ENCODE measurements at regions not wholly inside any gene's neighbourhood (a gene's known extent, or its start where the extent isn't known, plus 50 kb on each side); places are given as distances from the start of the nearest gene placed in this dataset.

DNA sequence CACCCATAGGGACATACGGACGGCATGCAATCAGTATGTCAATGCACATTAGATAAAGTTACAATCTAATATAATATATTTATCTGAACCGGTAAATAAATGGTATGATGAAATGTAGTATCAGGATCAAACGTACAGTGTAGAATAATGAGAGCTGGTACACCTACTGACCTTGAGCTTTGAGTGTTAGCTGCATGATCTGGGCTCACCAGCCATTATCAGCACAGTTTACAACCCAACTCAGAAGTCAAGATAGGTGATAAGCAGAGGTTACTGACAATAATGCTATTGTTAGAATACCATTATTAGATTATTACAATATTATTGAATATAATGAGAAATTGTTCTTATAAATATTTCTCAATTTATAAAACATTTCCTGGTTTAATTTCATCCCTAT is 103.0 kb upstream of the ESRRG start:
- POLR2A ChIA-PET, result no interaction called here
- Mint-ChIP-seq H3K36me3 (no peaks in the 10 kb centered on the region), H3K9me3 (peaks cover 0 to 12% (median 0%) of the 10 kb centered on the region in 9 donors)

DNA sequence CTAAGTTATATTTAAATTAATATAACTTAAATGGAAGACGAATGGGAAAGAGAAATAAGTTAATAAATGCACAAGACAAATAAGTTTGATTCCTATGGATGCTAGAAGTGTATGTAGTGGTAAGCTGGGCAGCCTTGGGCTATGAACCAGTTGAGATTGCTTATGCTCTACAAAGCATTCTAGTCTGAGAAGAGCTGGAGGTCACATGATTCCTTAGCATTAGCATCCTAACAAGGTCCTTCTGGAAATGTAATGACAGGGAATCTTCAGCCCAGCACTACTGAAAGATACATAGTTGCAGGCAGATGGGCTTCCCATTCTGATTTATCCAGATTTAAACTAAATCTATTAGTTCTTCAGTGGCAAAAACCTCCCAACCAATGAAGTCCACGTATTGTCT is 102.3 kb upstream of the ESRRG start:
- H3K27me3 Mint-ChIP-seq, result no peaks in the 10 kb centered on the region
- H3K4me3 Mint-ChIP-seq, result no peak overlapping the region
- no peaks in the 10 kb centered on the region for H3K4me1 Mint-ChIP-seq
- no peak overlapping the region for H3K27ac Mint-ChIP-seq
- H3K36me3 Mint-ChIP-seq, result no peaks in the 10 kb centered on the region
- peaks cover 0 to 12% (median 0%) of the 10 kb centered on the region in 9 donors for H3K9me3 Mint-ChIP-seq
- POLR2A ChIA-PET, result no interaction called here
- DNase-seq, result no peak
- no peak for ATAC-seq

More for the DNA sequence above, 103.0 kb upstream of the ESRRG start:
- DNase-seq (no peak), ATAC-seq (no peak)
- Mint-ChIP-seq H3K4me1 (no peaks in the 10 kb centered on the region), H3K27ac (no peak overlapping the region), H3K4me3 (no peak overlapping the region), H3K27me3 (no peaks in the 10 kb centered on the region)

DNA sequence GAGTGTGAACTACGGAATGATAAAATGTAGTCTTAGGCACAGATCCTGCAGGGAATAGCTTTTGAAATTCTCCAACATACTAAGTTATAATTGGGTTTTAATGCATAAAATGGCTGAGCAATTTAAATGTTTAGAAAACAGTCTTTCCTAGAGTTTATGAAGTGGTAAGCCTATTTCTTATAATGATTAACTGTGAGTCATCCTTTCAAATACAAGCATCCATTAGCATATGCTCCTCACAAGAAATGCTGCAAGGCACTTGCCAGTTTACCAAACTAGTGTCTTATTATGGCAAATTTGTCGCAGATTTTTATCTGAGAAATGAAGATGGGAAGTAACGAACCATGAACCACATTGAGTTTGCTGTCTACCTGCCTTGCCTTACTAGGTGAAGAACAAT is 101.3 kb upstream of the ESRRG start:
- Mint-ChIP-seq H3K36me3 (no peaks in the 10 kb centered on the region), H3K9me3 (peaks cover 0 to 12% (median 0%) of the 10 kb centered on the region in 9 donors), H3K27me3 (no peaks in the 10 kb centered on the region), H3K27ac (no peak overlapping the region), H3K4me1 (no peaks in the 10 kb centered on the region), H3K4me3 (no peak overlapping the region)
- DNase-seq, result no peak
- no peak for ATAC-seq
- POLR2A ChIA-PET, result no interaction called here

GRCh38 chr1:216823731-216824130 is 100.5 kb upstream of the ESRRG start:
- no peak for ATAC-seq
- Mint-ChIP-seq H3K27me3 (no peaks in the 10 kb centered on the region), H3K4me1 (no peaks in the 10 kb centered on the region), H3K4me3 (no peak overlapping the region), H3K27ac (no peak overlapping the region), H3K9me3 (peaks cover 0 to 13% (median 0%) of the 10 kb centered on the region in 9 donors), H3K36me3 (no peaks in the 10 kb centered on the region)
- POLR2A ChIA-PET, result no interaction called here
- DNase-seq, result no peak

- Mint-ChIP-seq H3K27me3 (no peaks in the 10 kb centered on the region), H3K36me3 (no peaks in the 10 kb centered on the region), H3K27ac (no peak overlapping the region), H3K9me3 (peaks cover 0 to 14% (median 0%) of the 10 kb centered on the region in 9 donors), H3K4me1 (no peaks in the 10 kb centered on the region), H3K4me3 (no peak overlapping the region)
- POLR2A ChIA-PET, result no interaction called here
- ATAC-seq (no peak), DNase-seq (no peak)
Observed at GRCh38 chr1:216822480-216822879, 99.3 kb upstream of the ESRRG start.

DNA sequence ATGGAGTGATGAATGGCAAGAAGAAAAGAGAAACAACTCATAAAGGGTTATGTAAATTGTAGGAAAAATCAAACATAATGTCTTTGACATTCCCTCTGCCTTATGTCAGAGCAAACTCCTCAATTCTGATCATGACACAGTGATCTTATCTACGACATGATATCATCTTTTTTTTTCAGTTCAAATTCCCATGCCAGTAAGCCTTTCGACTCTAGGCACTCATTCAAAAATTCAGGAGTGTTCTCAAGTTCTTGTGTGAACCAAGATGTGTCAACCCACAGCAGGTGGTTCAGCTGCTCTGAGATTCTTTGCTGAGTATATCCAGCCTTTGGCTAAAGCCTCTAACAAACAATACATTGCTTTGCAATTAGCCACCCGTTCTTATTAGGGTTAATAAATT is 97.1 kb upstream of the ESRRG start:
- Mint-ChIP-seq H3K36me3 (no peaks in the 10 kb centered on the region), H3K4me1 (no peaks in the 10 kb centered on the region), H3K9me3 (peaks cover 0 to 7% (median 0%) of the 10 kb centered on the region in 9 donors), H3K27me3 (no peaks in the 10 kb centered on the region), H3K4me3 (no peak overlapping the region), H3K27ac (no peak overlapping the region)
- POLR2A ChIA-PET, result no interaction called here
- ATAC-seq (no peak), DNase-seq (no peak)

GRCh38 chr1:216818284-216818683 is 95.1 kb upstream of the ESRRG start:
- Mint-ChIP-seq H3K27me3 (no peaks in the 10 kb centered on the region), H3K4me1 (no peaks in the 10 kb centered on the region), H3K9me3 (peaks cover 0 to 4% (median 0%) of the 10 kb centered on the region in 9 donors), H3K27ac (no peak overlapping the region), H3K4me3 (no peak overlapping the region), H3K36me3 (no peaks in the 10 kb centered on the region)
- DNase-seq (no peak), ATAC-seq (no peak)
- POLR2A ChIA-PET, result no interaction called here

GRCh38 chr1:216815260-216816131 is 92.3 kb upstream of the ESRRG start:
- peaks cover 0 to 4% (median 0%) of the 10 kb centered on the region in 9 donors for H3K9me3 Mint-ChIP-seq
- no peaks in the 10 kb centered on the region for H3K27me3 Mint-ChIP-seq
- DNase-seq (no peak), ATAC-seq (no peak)
- H3K27ac Mint-ChIP-seq, result no peak overlapping the region
- H3K36me3 Mint-ChIP-seq, result no peaks in the 10 kb centered on the region
- no peak overlapping the region for H3K4me3 Mint-ChIP-seq
- POLR2A ChIA-PET, result no interaction called here
- no peaks in the 10 kb centered on the region for H3K4me1 Mint-ChIP-seq

GRCh38 chr1:216814576-216815259 is 91.5 kb upstream of the ESRRG start:
- Mint-ChIP-seq H3K4me3 (no peak overlapping the region), H3K36me3 (no peaks in the 10 kb centered on the region), H3K4me1 (no peaks in the 10 kb centered on the region), H3K27ac (no peak overlapping the region), H3K9me3 (peaks cover 0 to 4% (median 0%) of the 10 kb centered on the region in 9 donors), H3K27me3 (no peaks in the 10 kb centered on the region)
- DNase-seq, result no peak
- no peak for ATAC-seq
- POLR2A ChIA-PET, result no interaction called here

DNA sequence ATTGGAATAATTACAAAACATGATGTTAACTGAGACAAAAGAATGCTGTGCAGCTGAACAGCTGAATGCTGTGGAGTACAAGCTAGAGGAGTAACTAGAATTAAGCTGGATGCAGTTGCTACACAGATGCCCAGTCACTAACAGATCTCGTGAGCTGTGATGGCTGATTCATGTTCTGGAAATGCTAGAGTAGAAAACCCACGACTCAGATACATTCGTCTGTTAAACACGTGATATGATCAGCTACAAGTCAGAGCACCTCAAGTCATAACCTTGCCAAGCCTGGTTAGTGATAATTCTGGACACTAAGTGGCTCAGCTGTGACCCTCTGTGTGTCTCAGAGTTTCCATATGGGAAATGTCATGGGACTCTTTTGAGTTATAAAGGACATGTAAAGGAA is 89.7 kb upstream of the ESRRG start:
- POLR2A ChIA-PET, result no interaction called here
- peaks cover 0 to 4% (median 0%) of the 10 kb centered on the region in 9 donors for H3K9me3 Mint-ChIP-seq
- H3K4me1 Mint-ChIP-seq, result no peaks in the 10 kb centered on the region
- H3K4me3 Mint-ChIP-seq, result no peak overlapping the region
- H3K27ac Mint-ChIP-seq, result no peak overlapping the region
- no peaks in the 10 kb centered on the region for H3K36me3 Mint-ChIP-seq
- DNase-seq (no peak), ATAC-seq (no peak)
- no peaks in the 10 kb centered on the region for H3K27me3 Mint-ChIP-seq

- DNase-seq (no peak), ATAC-seq (no peak)
- no peaks in the 10 kb centered on the region for H3K4me1 Mint-ChIP-seq
- no peaks in the 10 kb centered on the region for H3K36me3 Mint-ChIP-seq
- H3K9me3 Mint-ChIP-seq, result peaks cover 0 to 4% (median 0%) of the 10 kb centered on the region in 9 donors
- no peak overlapping the region for H3K4me3 Mint-ChIP-seq
- POLR2A ChIA-PET, result no interaction called here
- no peak overlapping the region for H3K27ac Mint-ChIP-seq
- H3K27me3 Mint-ChIP-seq, result no peaks in the 10 kb centered on the region
Observed at GRCh38 chr1:216809649-216810048, 86.4 kb upstream of the ESRRG start.

DNA sequence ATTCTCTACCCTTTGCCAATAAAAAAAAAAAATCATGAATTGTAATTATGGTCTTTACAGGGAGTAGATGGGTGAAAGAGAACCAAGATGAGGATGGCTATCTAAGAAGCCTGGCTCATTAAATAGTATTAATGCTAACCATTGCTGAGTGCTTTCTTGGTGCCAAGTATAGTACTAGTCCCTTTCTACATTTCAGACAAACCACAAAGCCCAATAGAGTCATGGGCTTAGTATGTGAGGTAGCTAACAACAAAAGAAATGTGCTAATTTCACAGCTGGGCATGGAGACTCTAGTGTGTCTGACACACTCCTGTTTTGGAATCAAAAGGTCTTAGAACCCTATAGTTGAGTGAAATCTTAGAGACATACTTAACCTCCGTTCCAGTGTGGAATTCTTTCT is 84.5 kb upstream of the ESRRG start:
- POLR2A ChIA-PET, result no interaction called here
- DNase-seq, result no peak

DNA sequence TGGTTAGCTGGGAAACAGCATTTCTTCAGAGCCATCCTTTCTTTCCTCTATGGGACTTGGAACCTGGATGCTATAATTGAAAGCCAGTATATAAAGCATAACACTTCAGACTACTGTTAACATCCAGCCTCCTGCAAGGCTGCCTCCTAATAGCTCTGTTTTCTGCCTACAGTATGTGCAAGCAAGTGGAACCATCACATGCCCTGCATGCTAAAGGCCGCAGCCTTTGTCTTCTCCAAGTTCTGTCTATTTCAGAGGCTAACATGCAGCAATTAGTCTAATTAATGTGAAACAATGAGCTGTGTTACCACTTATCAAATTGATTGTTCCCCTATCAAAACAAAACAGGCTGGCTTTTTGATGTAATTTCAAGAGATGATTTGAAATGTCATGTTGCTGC is 82.7 kb upstream of the ESRRG start:
- Mint-ChIP-seq H3K27ac (no peak overlapping the region), H3K4me3 (no peak overlapping the region), H3K36me3 (no peaks in the 10 kb centered on the region), H3K4me1 (no peaks in the 10 kb centered on the region), H3K27me3 (no peaks in the 10 kb centered on the region), H3K9me3 (peaks cover 0 to 6% (median 0%) of the 10 kb centered on the region in 9 donors)
- no peak for DNase-seq
- POLR2A ChIA-PET, result no interaction called here
- no peak for ATAC-seq

More for the DNA sequence above, 84.5 kb upstream of the ESRRG start:
- H3K27me3 Mint-ChIP-seq, result no peaks in the 10 kb centered on the region
- no peak overlapping the region for H3K27ac Mint-ChIP-seq
- H3K9me3 Mint-ChIP-seq, result peaks cover 0 to 4% (median 0%) of the 10 kb centered on the region in 9 donors
- H3K36me3 Mint-ChIP-seq, result no peaks in the 10 kb centered on the region
- ATAC-seq, result no peak
- no peaks in the 10 kb centered on the region for H3K4me1 Mint-ChIP-seq
- H3K4me3 Mint-ChIP-seq, result no peak overlapping the region

Measured in naive thymus-derived CD8-positive, alpha-beta T cell (primary cell).